GM23338 (cell line): ENCODE measurements at regions not wholly inside any gene's neighbourhood (a gene's known extent, or its start where the extent isn't known, plus 50 kb on each side); places are given as distances from the start of the nearest gene placed in this dataset.

Experiments used
- ATAC-seq: fragments of 200-7000 bp; cut with Tn5 transposase; 3 replicates; pipeline ENCODE4 v1.9.1; 2020
- DNase-seq: peaks from one replicate; pipeline ENCODE4 v3.0.0-alpha.2; 2015; ENCODE audit warnings: low spot score
- H2AFZ ChIP-seq: fragments of 200-600 bp; sonication (generic); 2 replicates; pipeline ENCODE4 v1.8.0; 2016; ENCODE audit warnings: antibody characterized with exemption, mild to moderate bottlenecking, moderate library complexity
- H3F3A ChIP-seq: fragments of 200-600 bp; sonication (generic); replicated peaks from 2 replicates; pipeline ENCODE4 v1.8.0; 2017; ENCODE audit warnings: antibody characterized with exemption, mixed run types, low read depth
- H3K27ac ChIP-seq: fragments of 200-600 bp; sonication (generic); 2 replicates; pipeline ENCODE4 v1.6.1; 2016; ENCODE audit warnings: low read depth
- H3K27me3 ChIP-seq: fragments of 200-600 bp; sonication (generic); 2 replicates; pipeline ENCODE4 v1.8.0; 2016; ENCODE audit warnings: mild to moderate bottlenecking, mixed run types, moderate library complexity; ENCODE audit not compliant: insufficient read depth
- H3K36me3 ChIP-seq: fragments of 200-600 bp; sonication (generic); 2 replicates; pipeline ENCODE4 v1.8.0; 2016; ENCODE audit warnings: mild to moderate bottlenecking; ENCODE audit not compliant: insufficient read depth
- H3K4me1 ChIP-seq: fragments of 200-600 bp; sonication (generic); 2 replicates; pipeline ENCODE4 v1.8.0; 2016; ENCODE audit warnings: mild to moderate bottlenecking, moderate library complexity; ENCODE audit not compliant: insufficient read depth
- H3K4me2 ChIP-seq: fragments of 200-600 bp; sonication (generic); 2 replicates; pipeline ENCODE4 v1.7.1; 2017; ENCODE audit warnings: mixed run types
- H3K4me3 ChIP-seq: fragments of 200-600 bp; sonication (generic); 2 replicates; pipeline ENCODE4 v1.6.1; 2016; ENCODE audit warnings: mixed run types
- H3K79me2 ChIP-seq: fragments of 200-600 bp; sonication (generic); replicated peaks from 2 replicates; pipeline ENCODE4 v1.8.0; 2017; ENCODE audit warnings: mild to moderate bottlenecking; ENCODE audit not compliant: insufficient read depth
- H3K9me2 ChIP-seq: fragments of 200-600 bp; sonication (generic); 2 replicates; pipeline ENCODE4 v1.8.0; 2017; ENCODE audit not compliant: insufficient read depth
- H4K20me1 ChIP-seq: fragments of 200-600 bp; sonication (generic); replicated peaks from 2 replicates; pipeline ENCODE4 v1.8.0; 2017; ENCODE audit warnings: mild to moderate bottlenecking; ENCODE audit not compliant: insufficient read depth
- H3K27ac Mint-ChIP-seq: 2 replicates; pipeline ENCODE4 v1.8.0; 2020; ENCODE audit warnings: inconsistent platforms, mild to moderate bottlenecking, moderate library complexity, mixed read lengths
- H3K27me3 Mint-ChIP-seq: 3 replicates; pipeline ENCODE4 v1.8.0; 2022; ENCODE audit warnings: low read depth, mild to moderate bottlenecking, moderate library complexity, mixed read lengths, inconsistent platforms; ENCODE audit not compliant: insufficient read depth, poor library complexity
- H3K36me3 Mint-ChIP-seq: 3 replicates; pipeline ENCODE4 v1.8.0; 2021; ENCODE audit warnings: low read depth, mild to moderate bottlenecking, inconsistent platforms, moderate library complexity, mixed read lengths
- H3K4me1 Mint-ChIP-seq: 3 replicates; pipeline ENCODE4 v1.8.0; 2020; ENCODE audit warnings: mild to moderate bottlenecking, inconsistent platforms, mixed read lengths
- H3K4me3 Mint-ChIP-seq: 3 replicates; pipeline ENCODE4 v1.8.0; 2021; ENCODE audit warnings: moderate library complexity, mild to moderate bottlenecking, inconsistent platforms, mixed read lengths
- H3K9me3 Mint-ChIP-seq: 3 replicates; pipeline ENCODE4 v1.8.0; 2020; ENCODE audit warnings: moderate library complexity, mild to moderate bottlenecking, inconsistent platforms, mixed read lengths
- EZH2phosphoT487 ChIP-seq: fragments of 200-600 bp; sonication (generic); IDR thresholded peaks from one replicate; pipeline ENCODE4 v1.8.1; 2018; ENCODE audit warnings: antibody characterized with exemption; ENCODE audit not compliant: unreplicated experiment
- JUNB ChIP-seq: IDR thresholded peaks from one replicate; pipeline ENCODE4 v1.6.1; 2016; ENCODE audit warnings: antibody characterized with exemption; ENCODE audit not compliant: unreplicated experiment
- NANOG ChIP-seq: IDR thresholded peaks from 2 replicates; pipeline ENCODE4 v1.6.1; 2016; ENCODE audit warnings: antibody characterized with exemption, borderline replicate concordance
- POLR2AphosphoS5 ChIP-seq: IDR thresholded peaks from 2 replicates; pipeline ENCODE4 v1.6.1; 2016; ENCODE audit warnings: antibody characterized with exemption, low read depth
- REST ChIP-seq: IDR thresholded peaks from one replicate; pipeline ENCODE4 v1.6.1; 2018; ENCODE audit warnings: antibody characterized with exemption; ENCODE audit not compliant: unreplicated experiment
- STAT1 ChIP-seq: IDR thresholded peaks from one replicate; pipeline ENCODE4 v1.6.1; 2016; ENCODE audit warnings: antibody characterized with exemption; ENCODE audit not compliant: unreplicated experiment
- ZNF114 ChIP-seq: fragments of 250-450 bp; sonication (Bioruptor Pico); IDR thresholded peaks from 2 replicates; pipeline ENCODE4 v1.5.0; 2020; ENCODE audit warnings: mild to moderate bottlenecking, moderate library complexity
- ZNF331 ChIP-seq: fragments of 250-450 bp; sonication (Bioruptor Pico); IDR thresholded peaks from 2 replicates; pipeline ENCODE4 v1.5.0; 2020; ENCODE audit warnings: low read depth, mild to moderate bottlenecking, moderate library complexity
- ZNF462 ChIP-seq: fragments of 250-450 bp; sonication (Bioruptor Pico); IDR thresholded peaks from 2 replicates; pipeline ENCODE4 v1.5.0; 2020; ENCODE audit warnings: mild to moderate bottlenecking, moderate library complexity

- H4K20me1 ChIP-seq = no peaks in the 10 kb centered on the region
- H2AFZ ChIP-seq = no peak overlapping the region
- H3K36me3 ChIP-seq = no peaks in the 10 kb centered on the region
- no peaks in the 10 kb centered on the region for H3K79me2 ChIP-seq
- H3K4me2 ChIP-seq = no peak overlapping the region
- TF ChIP-seq NANOG = no peak
- TF ChIP-seq EZH2phosphoT487 = no peak
- TF ChIP-seq ZNF114 (CRISPR knock-in tag) = no peak
- no peak for TF ChIP-seq REST
- no peak for TF ChIP-seq STAT1
- Mint-ChIP-seq H3K27ac (no peak overlapping the region), H3K9me3 (no peaks in the 10 kb centered on the region), H3K4me1 (no peaks in the 10 kb centered on the region), H3K36me3 (no peaks in the 10 kb centered on the region), H3K4me3 (no peak overlapping the region), H3K27me3 (no peaks in the 10 kb centered on the region)
- no peak for DNase-seq
- no peaks in the 10 kb centered on the region for H3K27me3 ChIP-seq
- H3F3A ChIP-seq = no peaks in the 10 kb centered on the region
- no peak overlapping the region for H3K4me3 ChIP-seq
- no peaks in the 10 kb centered on the region for H3K4me1 ChIP-seq
- no peak overlapping the region for H3K27ac ChIP-seq
- no peak for ATAC-seq
- H3K9me2 ChIP-seq = no peaks in the 10 kb centered on the region
Observed at GRCh38 chr3:24043985-24044384, 98.9 kb downstream of the NR1D2 start.

- no peaks in the 10 kb centered on the region for H3K27me3 Mint-ChIP-seq
- Histone ChIP-seq H3K27me3 (no peaks in the 10 kb centered on the region), H4K20me1 (no peaks in the 10 kb centered on the region), H3K9me2 (0 out of 2 replicates have a peak, but pooled peaks cover 3% of the 10 kb centered on the region), H3K79me2 (no peaks in the 10 kb centered on the region), H3K4me3 (no peak overlapping the region), H3K36me3 (no peaks in the 10 kb centered on the region), H3K4me2 (no peak overlapping the region), H3K4me1 (no peaks in the 10 kb centered on the region), H3K27ac (no peak overlapping the region), H2AFZ (no peak overlapping the region), H3F3A (no peaks in the 10 kb centered on the region)
- no peak overlapping the region for H3K4me3 Mint-ChIP-seq
- no peaks in the 10 kb centered on the region for H3K4me1 Mint-ChIP-seq
- ATAC-seq (no peak), DNase-seq (no peak)
- H3K36me3 Mint-ChIP-seq = no peaks in the 10 kb centered on the region
- no peaks in the 10 kb centered on the region for H3K9me3 Mint-ChIP-seq
- H3K27ac Mint-ChIP-seq = no peak overlapping the region
- no peak for TF ChIP-seq REST
- TF ChIP-seq ZNF462 (CRISPR knock-in tag) = no peak
- TF ChIP-seq NANOG = no peak
- TF ChIP-seq ZNF114 (CRISPR knock-in tag) = no peak
- no peak for TF ChIP-seq POLR2AphosphoS5
- TF ChIP-seq JUNB = no peak
- TF ChIP-seq ZNF331 (CRISPR knock-in tag) = no peak
- TF ChIP-seq STAT1 = no peak
- no peak for TF ChIP-seq EZH2phosphoT487
Observed at GRCh38 chr3:24046214-24046613, 101.1 kb downstream of the NR1D2 start.
